ENCODE measurements at regions not wholly inside any gene's neighbourhood (a gene's known extent, or its start where the extent isn't known, plus 50 kb on each side); places are given as distances from the start of the nearest gene placed in this dataset.

- no peak for DNase-seq
- intact Hi-C loops (cut with micrococcal nuclease) = no loop called here
- no peaks in the 10 kb centered on the region for H4K20me1 ChIP-seq (ENCODE audit: insufficient read depth, low read length)
- H2AK9ac ChIP-seq (replicated peaks; ENCODE audit: low read depth, low read length, poor library complexity) = no peak overlapping the region
- CTCF ChIA-PET = no interaction called here
- POLR2A ChIA-PET (ENCODE audit: unreplicated experiment) = no interaction called here
- H4K8ac ChIP-seq (ENCODE audit: low read depth in 2 of 2, low read length in 2 of 2) = no peak overlapping the region
- 0 out of 2 replicates have a peak, but pooled peaks cover 2% of the 10 kb centered on the region for H3K9me1 ChIP-seq (ENCODE audit: insufficient read depth, low read length)
- no peaks in the 10 kb centered on the region for H3K27me3 ChIP-seq (ENCODE audit: control insufficient read depth, insufficient read depth, low read length)
- no peak overlapping the region for H3K4ac ChIP-seq (ENCODE audit: low read depth, low read length)
- H4K91ac ChIP-seq (ENCODE audit: insufficient read depth, low read depth, low read length) = no peak overlapping the region
- no peak overlapping the region for H3K23ac ChIP-seq (ENCODE audit: low read depth, low read length)
- H3K9me3 ChIP-seq (ENCODE audit: control insufficient read depth, insufficient read depth, low read length) = peaks cover 3% of the 10 kb centered on the region
- no TSS peak for BruUV-seq (replicated peaks)
- no CpG with 5 or more reads among the region's 3 CpGs for WGBS, 2 experiments (ENCODE audit: extremely low coverage in 2 of 2, insufficient read length in 1 of 2)
- H2BK15ac ChIP-seq (ENCODE audit: low read depth, low read length) = no peak overlapping the region
- in situ Hi-C loops (cut with MboI; ENCODE audit: low sequenced_read_pairs) = no loop called here
- no peaks in the 10 kb centered on the region for H3K36me3 ChIP-seq (ENCODE audit: control insufficient read depth, insufficient read depth, low read length)
- H2AK5ac ChIP-seq (ENCODE audit: low read depth, low read length) = no peak overlapping the region
- H2BK20ac ChIP-seq (ENCODE audit: low read depth, low read length) = no peak overlapping the region
- no peak overlapping the region for H3K4me3 ChIP-seq (ENCODE audit: insufficient read depth, low read depth, low read length)
- peaks cover 2% of the 10 kb centered on the region for H3K4me1 ChIP-seq (ENCODE audit: control insufficient read depth, insufficient read depth, low read length)
- H3K18ac ChIP-seq (ENCODE audit: low read depth, low read length) = no peak overlapping the region
- no peak for ATAC-seq (ENCODE audit: low read depth)
- no peaks in the 10 kb centered on the region for H3K79me1 ChIP-seq (ENCODE audit: low read depth in 1 of 2, low read length in 2 of 2)
- H2BK120ac ChIP-seq (ENCODE audit: low read depth, low read length) = no peak overlapping the region
- no peak overlapping the region for H2AFZ ChIP-seq (replicated peaks; ENCODE audit: low read length, poor library complexity)
- H3K14ac ChIP-seq (replicated peaks; ENCODE audit: low read depth, low read length) = no peak overlapping the region
- H4K5ac ChIP-seq (ENCODE audit: low read depth, low read length) = no peak overlapping the region
- H2BK5ac ChIP-seq (ENCODE audit: low read depth, low read length, poor library complexity, severe bottlenecking) = no peak overlapping the region
- no peak overlapping the region for H3K9ac ChIP-seq (ENCODE audit: low read depth, low read length)
- H3K4me2 ChIP-seq (ENCODE audit: low read depth, low read length) = no peak overlapping the region
- no peak for TF ChIP-seq NFE2L2 (IDR thresholded peaks at IDR 0.05; ENCODE audit: low read depth, low read length)
- TF ChIP-seq CHD1 (IDR thresholded peaks at IDR 0.05; ENCODE audit: low read depth, low read length) = no peak
- TF ChIP-seq RAD21 (IDR thresholded peaks at IDR 0.05; ENCODE audit: low read length) = no peak
- no peak for TF ChIP-seq MXI1 (IDR thresholded peaks at IDR 0.05; ENCODE audit: borderline replicate concordance, low read depth, low read length)
- no peak for TF ChIP-seq CEBPB (IDR thresholded peaks at IDR 0.05; ENCODE audit: low read depth, low read length)
- TF ChIP-seq RCOR1 (IDR thresholded peaks at IDR 0.05; ENCODE audit: insufficient replicate concordance, low read length) = no peak
- no peak for TF ChIP-seq MAFK (IDR thresholded peaks at IDR 0.05; ENCODE audit: low read depth, low read length)
- TF ChIP-seq, protein P1, sequence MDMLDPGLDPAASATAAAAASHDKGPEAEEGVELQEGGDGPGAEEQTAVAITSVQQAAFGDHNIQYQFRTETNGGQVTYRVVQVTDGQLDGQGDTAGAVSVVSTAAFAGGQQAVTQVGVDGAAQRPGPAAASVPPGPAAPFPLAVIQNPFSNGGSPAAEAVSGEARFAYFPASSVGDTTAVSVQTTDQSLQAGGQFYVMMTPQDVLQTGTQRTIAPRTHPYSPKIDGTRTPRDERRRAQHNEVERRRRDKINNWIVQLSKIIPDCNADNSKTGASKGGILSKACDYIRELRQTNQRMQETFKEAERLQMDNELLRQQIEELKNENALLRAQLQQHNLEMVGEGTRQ (IDR thresholded peaks at IDR 0.05; ENCODE audit: low read depth, low read length) = no peak
- no peak for TF ChIP-seq POLR2A (IDR thresholded peaks at IDR 0.05; ENCODE audit: low read depth, low read length)
- TF ChIP-seq, protein P2, sequence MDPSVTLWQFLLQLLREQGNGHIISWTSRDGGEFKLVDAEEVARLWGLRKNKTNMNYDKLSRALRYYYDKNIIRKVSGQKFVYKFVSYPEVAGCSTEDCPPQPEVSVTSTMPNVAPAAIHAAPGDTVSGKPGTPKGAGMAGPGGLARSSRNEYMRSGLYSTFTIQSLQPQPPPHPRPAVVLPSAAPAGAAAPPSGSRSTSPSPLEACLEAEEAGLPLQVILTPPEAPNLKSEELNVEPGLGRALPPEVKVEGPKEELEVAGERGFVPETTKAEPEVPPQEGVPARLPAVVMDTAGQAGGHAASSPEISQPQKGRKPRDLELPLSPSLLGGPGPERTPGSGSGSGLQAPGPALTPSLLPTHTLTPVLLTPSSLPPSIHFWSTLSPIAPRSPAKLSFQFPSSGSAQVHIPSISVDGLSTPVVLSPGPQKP (IDR thresholded peaks at IDR 0.05; ENCODE audit: borderline replicate concordance, low read depth, low read length) = no peak
- H3K27ac ChIP-seq (ENCODE audit: insufficient read depth, low read length) = no peak overlapping the region
- no peak overlapping the region for H3K56ac ChIP-seq (ENCODE audit: extremely low read depth, insufficient read depth, low read length)
- dilution Hi-C loops (cut with HindIII; ENCODE audit: low sequenced_read_pairs, unreplicated experiment) = no loop called here
These were observed 2275.8 kb upstream of the PCDH20 start for GRCh38 chr13:63691474-63691873.
